Transverse colon (tissue), 4 donors: ENCODE measurements at regions not wholly inside any gene's neighbourhood (a gene's known extent, or its start where the extent isn't known, plus 50 kb on each side); places are given as distances from the start of the nearest gene placed in this dataset.
"Not testable (repeated sequence)": the region's sequence is repeated elsewhere in the genome, so short reads cannot be mapped to it uniquely, and the experiment has no call there.

Experiments
- DNase-seq: peaks from one replicate; pipeline ENCODE4 v3.0.0-alpha.2; 2019
- H3K27ac ChIP-seq, 4 donors: fragments of 200-600 bp; sonication (generic); 2 replicates each; pipeline ENCODE4 v1.5.1; 2016 to 2018; ENCODE audit warnings: inconsistent platforms in 4 of 4
- H3K27me3 ChIP-seq: fragments of 200-600 bp; sonication (generic); 2 replicates; pipeline ENCODE4 v1.5.1; 2017; ENCODE audit warnings: inconsistent platforms
- H3K36me3 ChIP-seq, 4 donors: fragments of 200-600 bp; sonication (generic); 2 replicates each; pipeline ENCODE4 v1.5.1; 2017 to 2019; ENCODE audit warnings: inconsistent platforms in 4 of 4
- H3K4me1 ChIP-seq, 4 donors: fragments of 200-600 bp; sonication (generic); 2 replicates each; pipeline ENCODE4 v1.5.1; 2017 to 2020; ENCODE audit warnings: inconsistent platforms in 4 of 4
- H3K4me3 ChIP-seq, 4 donors: fragments of 200-600 bp; sonication (generic); 1 replicate in 1 of 4; 2 replicates in 3 of 4; pipeline versions ENCODE4 v1.5.1 to v1.6.1; 2017 to 2019; ENCODE audit warnings: inconsistent platforms in 4 of 4
- H3K9me3 ChIP-seq, 2 donors: fragments of 200-600 bp; sonication (generic); 2 replicates each; pipeline ENCODE4 v1.5.1; 2017 to 2019; ENCODE audit warnings: inconsistent platforms in 2 of 2
- CTCF ChIP-seq, 5 experiments: fragments of 200-600 bp in 3 of 5; fragments of 450-650 bp in 2 of 5; sonication (generic) in 3 of 5; IDR thresholded peaks; 1 replicate in 2 of 5; 2 replicates in 3 of 5; pipeline ENCODE4 v1.5.1; 2016 to 2017; ENCODE audit warnings: antibody characterized with exemption in 5 of 5, inconsistent platforms in 3 of 5, mild to moderate bottlenecking in 2 of 5, moderate library complexity in 1 of 5
- EP300 ChIP-seq: sonication (generic); formaldehyde crosslinking; IDR thresholded peaks from one replicate; pipeline ENCODE4 v1.6.1; 2017; ENCODE audit warnings: antibody characterized with exemption, low read depth
- POLR2A ChIP-seq: fragments of 450-650 bp; IDR thresholded peaks from one replicate; pipeline ENCODE4 v1.6.1; 2016; ENCODE audit warnings: antibody characterized with exemption, mild to moderate bottlenecking, moderate library complexity
- POLR2AphosphoS5 ChIP-seq, 3 donors: sonication (generic); formaldehyde crosslinking; IDR thresholded peaks; one replicate each; pipeline ENCODE4 v1.6.1; 2016; ENCODE audit warnings: antibody characterized with exemption in 3 of 3
- WGBS, 2 donors: methylation state at CpG; one replicate each; pipeline ENCODE4 v1.1.5; 2018; ENCODE audit warnings: low coverage in 1 of 2; 5-methylcytosine and 5-hydroxymethylcytosine counted together
- in situ Hi-C, 4 donors: fragments of 200-750 bp; cut with MboI; loops; one replicate each; pipeline versions ENCODE4 v1.15.0 to v1.15.1; 2017; ENCODE audit warnings: low sequenced_read_pairs in 3 of 4, low pct_ligation_motif_present in 1 of 4, low pct_unique_long_range_greater_than_20kb in 1 of 4
- intact Hi-C: fragments of 100-400 bp; cut with DNase I; formaldehyde crosslinking; loops from one replicate; pipeline ENCODE4 v1.15.1; 2023; ENCODE audit warnings: low total_unique reads

GRCh38 chr12:28092396-28092795 lies 97.9 kb upstream of the CCDC91 start:
- H3K27ac ChIP-seq = no peak overlapping the region
- TF ChIP-seq CTCF (IDR thresholded peaks at IDR 0.05) (no peak), POLR2AphosphoS5 (IDR thresholded peaks at IDR 0.05) (no peak), POLR2A (no peak), EP300 (no peak)
- no peaks in the 10 kb centered on the region for H3K27me3 ChIP-seq
- intact Hi-C loops = no loop called here
- H3K4me1 ChIP-seq = no peaks in the 10 kb centered on the region
- in situ Hi-C loops = no loop called here
- WGBS, 2 donors = 80 to 84% methylated on average over 1 to 4 of the region's 4 CpGs
- no peaks in the 10 kb centered on the region for H3K36me3 ChIP-seq
- no peak overlapping the region for H3K4me3 ChIP-seq
- no peaks in the 10 kb centered on the region for H3K9me3 ChIP-seq
- no peak for DNase-seq

- TF ChIP-seq POLR2AphosphoS5 (IDR thresholded peaks at IDR 0.05) (no peak), CTCF (IDR thresholded peaks at IDR 0.05) (no peak), POLR2A (no peak), EP300 (no peak)
- Histone ChIP-seq H3K36me3 (no peaks in the 10 kb centered on the region), H3K4me1 (no peaks in the 10 kb centered on the region), H3K27ac (no peak overlapping the region), H3K4me3 (no peak overlapping the region), H3K9me3 (no peaks in the 10 kb centered on the region), H3K27me3 (no peaks in the 10 kb centered on the region)
- intact Hi-C loops = no loop called here
- in situ Hi-C loops = no loop called here
- no peak for DNase-seq
- whole genome bisulfite sequencing, 2 donors = 44 to 70% methylated on average over 2 of the region's 2 CpGs
Measured at GRCh38 chr12:28096649-28097048, 93.6 kb upstream of the CCDC91 start.

- Histone ChIP-seq H3K9me3 (no peaks in the 10 kb centered on the region), H3K4me3 (no peak overlapping the region), H3K36me3 (no peaks in the 10 kb centered on the region), H3K4me1 (no peaks in the 10 kb centered on the region), H3K27ac (no peak overlapping the region), H3K27me3 (no peaks in the 10 kb centered on the region)
- TF ChIP-seq CTCF (IDR thresholded peaks at IDR 0.05) (no peak), EP300 (no peak), POLR2A (no peak), POLR2AphosphoS5 (IDR thresholded peaks at IDR 0.05) (no peak)
- no peak for DNase-seq
- in situ Hi-C loops (no loop called here), intact Hi-C loops (no loop called here)
- 64 to 83% methylated on average over 3 of the region's 3 CpGs for WGBS, 2 donors
Measured at GRCh38 chr12:28097221-28097620, 93.0 kb upstream of the CCDC91 start.

GRCh38 chr12:28099245-28099644 lies 91.0 kb upstream of the CCDC91 start:
- H3K27ac ChIP-seq, H3K36me3 ChIP-seq, DNase-seq, H3K4me1 ChIP-seq, H3K27me3 ChIP-seq, intact Hi-C loops, in situ Hi-C loops, H3K4me3 ChIP-seq, H3K9me3 ChIP-seq: not testable (repeated sequence)
- 60 to 85% methylated on average over 1 to 2 of the region's 2 CpGs for WGBS, 2 donors

GRCh38 chr12:28099871-28100270 lies 90.4 kb upstream of the CCDC91 start:
- no peak for DNase-seq
- Histone ChIP-seq H3K4me3 (no peak overlapping the region), H3K9me3 (no peaks in the 10 kb centered on the region), H3K27ac (no peak overlapping the region), H3K27me3 (no peaks in the 10 kb centered on the region), H3K36me3 (no peaks in the 10 kb centered on the region), H3K4me1 (no peaks in the 10 kb centered on the region)
- TF ChIP-seq POLR2AphosphoS5 (IDR thresholded peaks at IDR 0.05) (no peak), EP300 (no peak), POLR2A (no peak), CTCF (IDR thresholded peaks at IDR 0.05) (no peak)
- intact Hi-C loops = loop anchor here (5.0 kb wide), 1 partner anchor 1892 kb away; no protein-coding TSS in a partner anchor
- in situ Hi-C loops = no loop called here
- WGBS, 2 donors = 66 to 77% methylated on average over 2 of the region's 2 CpGs
